ENCODE measurements at regions not wholly inside any gene's neighbourhood (a gene's known extent, or its start where the extent isn't known, plus 50 kb on each side); places are given as distances from the start of the nearest gene placed in this dataset.

DNA sequence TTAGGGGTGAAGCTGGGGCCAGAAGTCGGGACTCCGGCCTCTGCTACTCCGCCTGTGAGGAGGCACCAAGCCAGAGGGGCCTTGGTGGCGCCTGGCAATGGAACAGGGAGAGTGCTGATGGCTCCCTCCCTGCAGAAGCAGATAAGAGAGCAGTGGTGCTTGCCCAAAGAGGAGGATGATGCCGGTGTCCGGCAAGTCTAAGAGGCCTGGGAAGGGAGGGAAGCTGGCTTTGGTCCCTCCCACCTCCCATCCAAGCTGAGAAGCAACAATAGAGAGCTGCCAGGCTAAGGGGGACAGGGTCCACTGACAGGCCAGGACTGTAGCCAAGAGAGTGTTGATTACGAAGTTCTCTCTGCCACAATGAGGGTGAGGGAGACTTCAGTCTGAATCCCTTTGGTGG is 479.5 kb downstream of the TNS1 start:
- Mint-ChIP-seq H3K4me3 (no peak overlapping the region), H3K27ac (no peak overlapping the region), H3K4me1 (peaks cover 17% of the 10 kb centered on the region), H3K27me3 (ENCODE audit: low read depth in 3 of 3) (peaks cover 0 to 9% (median 8%) of the 10 kb centered on the region in 3 donors), H3K36me3 (no peaks in the 10 kb centered on the region), H3K9me3 (peaks cover 0 to 3% (median 0%) of the 10 kb centered on the region in 7 donors)
- H3K9me3 ChIP-seq (replicated peaks in 1 of 2; ENCODE audit: control insufficient read depth in 1 of 2, insufficient read depth in 1 of 2, low read length in 2 of 2) = no peaks in the 10 kb centered on the region
- H4K20me1 ChIP-seq (ENCODE audit: insufficient read depth, low read length) = no peaks in the 10 kb centered on the region
- no peaks in the 10 kb centered on the region for H3K79me2 ChIP-seq (ENCODE audit: insufficient read depth, low read length)
- intact Hi-C loops (cut with micrococcal nuclease) = no loop called here
- 95% methylated on average over 4 of the region's 7 CpGs for WGBS (ENCODE audit: insufficient coverage)
- H3K36me3 ChIP-seq (replicated peaks in 1 of 2; ENCODE audit: control insufficient read depth in 1 of 2, insufficient read depth in 2 of 2, low read length in 2 of 2) = no peaks in the 10 kb centered on the region
- peaks cover 10 to 13% of the 10 kb centered on the region in 2 donors for H3K4me1 ChIP-seq (ENCODE audit: control insufficient read depth in 1 of 2, insufficient read depth in 2 of 2, low read length in 2 of 2)
- H3K4me2 ChIP-seq (replicated peaks; ENCODE audit: extremely low read depth, low read length, poor library complexity, severe bottlenecking) = no peak overlapping the region
- H3K4me3 ChIP-seq (replicated peaks in 1 of 3; ENCODE audit: low read depth in 2 of 3, low read length in 3 of 3) = no peak overlapping the region
- no peak overlapping the region for H3K9ac ChIP-seq (ENCODE audit: insufficient read depth, low read length, poor library complexity, severe bottlenecking)
- H3K27ac ChIP-seq (ENCODE audit: low read depth in 1 of 2, low read length in 2 of 2) = no peak overlapping the region
- no peak overlapping the region for H2AFZ ChIP-seq (ENCODE audit: insufficient read depth, low read depth, low read length, poor library complexity, severe bottlenecking)
- no peak for DNase-seq
- no peak for TF ChIP-seq CTCF (IDR thresholded peaks at IDR 0.05)
- no peaks in the 10 kb centered on the region for H3K27me3 ChIP-seq (ENCODE audit: control insufficient read depth in 2 of 2, insufficient read depth in 2 of 2, low read length in 2 of 2)

GRCh38 chr2:217521820-217522219 is 481.0 kb downstream of the TNS1 start:
- no peak overlapping the region for H3K4me3 ChIP-seq (replicated peaks in 1 of 3; ENCODE audit: low read depth in 2 of 3, low read length in 3 of 3)
- intact Hi-C loops (cut with micrococcal nuclease) = no loop called here
- Mint-ChIP-seq H3K36me3 (no peaks in the 10 kb centered on the region), H3K4me3 (no peak overlapping the region), H3K9me3 (peaks cover 0 to 3% (median 0%) of the 10 kb centered on the region in 7 donors), H3K27ac (no peak overlapping the region), H3K27me3 (ENCODE audit: low read depth in 3 of 3) (peaks cover 0 to 9% (median 8%) of the 10 kb centered on the region in 3 donors), H3K4me1 (peaks cover 19% of the 10 kb centered on the region)
- H3K36me3 ChIP-seq (replicated peaks in 1 of 2; ENCODE audit: control insufficient read depth in 1 of 2, insufficient read depth in 2 of 2, low read length in 2 of 2) = no peaks in the 10 kb centered on the region
- no peaks in the 10 kb centered on the region for H3K9me3 ChIP-seq (replicated peaks in 1 of 2; ENCODE audit: control insufficient read depth in 1 of 2, insufficient read depth in 1 of 2, low read length in 2 of 2)
- no peak overlapping the region for H3K4me2 ChIP-seq (replicated peaks; ENCODE audit: extremely low read depth, low read length, poor library complexity, severe bottlenecking)
- no peak overlapping the region for H2AFZ ChIP-seq (ENCODE audit: insufficient read depth, low read depth, low read length, poor library complexity, severe bottlenecking)
- H3K9ac ChIP-seq (ENCODE audit: insufficient read depth, low read length, poor library complexity, severe bottlenecking) = no peak overlapping the region
- H3K27ac ChIP-seq (ENCODE audit: low read depth in 1 of 2, low read length in 2 of 2) = no peak overlapping the region
- H3K79me2 ChIP-seq (ENCODE audit: insufficient read depth, low read length) = no peaks in the 10 kb centered on the region
- H4K20me1 ChIP-seq (ENCODE audit: insufficient read depth, low read length) = no peaks in the 10 kb centered on the region
- peaks cover 10 to 13% of the 10 kb centered on the region in 2 donors for H3K4me1 ChIP-seq (ENCODE audit: control insufficient read depth in 1 of 2, insufficient read depth in 2 of 2, low read length in 2 of 2)
- no peak for DNase-seq
- TF ChIP-seq CTCF (IDR thresholded peaks at IDR 0.05) = no peak
- H3K27me3 ChIP-seq (ENCODE audit: control insufficient read depth in 2 of 2, insufficient read depth in 2 of 2, low read length in 2 of 2) = no peaks in the 10 kb centered on the region
- 0% methylated on average over 2 of the region's 2 CpGs for WGBS (ENCODE audit: insufficient coverage)

Measured in CD14-positive monocyte (primary cell).